HFFc6 (cell line): ENCODE measurements at regions not wholly inside any gene's neighbourhood (a gene's known extent, or its start where the extent isn't known, plus 50 kb on each side); places are given as distances from the start of the nearest gene placed in this dataset.

Experiments
- DNase-seq: peaks from one replicate; pipeline ENCODE4 v3.0.0-alpha.2; 2018
- H3K27ac Mint-ChIP-seq: 2 replicates; pipeline ENCODE4 v1.8.0; 2020; ENCODE audit warnings: mild to moderate bottlenecking, mixed read lengths
- H3K27me3 Mint-ChIP-seq: 2 replicates; pipeline ENCODE4 v1.8.0; 2021; ENCODE audit warnings: mild to moderate bottlenecking, moderate library complexity, mixed read lengths; ENCODE audit not compliant: insufficient read depth
- H3K36me3 Mint-ChIP-seq: 2 replicates; pipeline ENCODE4 v1.8.0; 2021; ENCODE audit warnings: low read depth, mixed read lengths
- H3K4me1 Mint-ChIP-seq: 2 replicates; pipeline ENCODE4 v1.8.0; 2020; ENCODE audit warnings: low read depth, mixed read lengths
- H3K4me3 Mint-ChIP-seq: 2 replicates; pipeline ENCODE4 v1.8.0; 2020; ENCODE audit warnings: mild to moderate bottlenecking, moderate library complexity, mixed read lengths
- H3K9me3 Mint-ChIP-seq: 2 replicates; pipeline ENCODE4 v1.8.0; 2020; ENCODE audit warnings: mild to moderate bottlenecking, mixed read lengths
- CTCF ChIP-seq: fragments of 200-600 bp; sonication (generic); IDR thresholded peaks from 2 replicates; pipeline ENCODE4 v1.5.0; 2021; ENCODE audit warnings: antibody characterized with exemption, mild to moderate bottlenecking

GRCh38 chr2:160901613-160902012 lies 258.6 kb upstream of the TANK start:
- Mint-ChIP-seq H3K27ac (no peak overlapping the region), H3K27me3 (no peaks in the 10 kb centered on the region), H3K9me3 (no peaks in the 10 kb centered on the region), H3K4me3 (no peak overlapping the region), H3K36me3 (no peaks in the 10 kb centered on the region), H3K4me1 (no peaks in the 10 kb centered on the region; the same call in 1 of the 2 replicates)
- no peak for TF ChIP-seq CTCF
- no peak for DNase-seq

- no peaks in the 10 kb centered on the region; the same call in 1 of the 2 replicates for H3K27me3 Mint-ChIP-seq
- H3K9me3 Mint-ChIP-seq = no peaks in the 10 kb centered on the region
- H3K27ac Mint-ChIP-seq = no peak overlapping the region
- TF ChIP-seq CTCF = no peak
- no peak overlapping the region for H3K4me3 Mint-ChIP-seq
- H3K36me3 Mint-ChIP-seq = no peaks in the 10 kb centered on the region
- DNase-seq = no peak
- peaks cover 32% of the 10 kb centered on the region for H3K4me1 Mint-ChIP-seq
Measured at GRCh38 chr2:160905862-160906261, 254.4 kb upstream of the TANK start.

- no peak for TF ChIP-seq CTCF
- Mint-ChIP-seq H3K4me3 (no peak overlapping the region), H3K36me3 (no peaks in the 10 kb centered on the region), H3K27me3 (no peaks in the 10 kb centered on the region; the same call in 1 of the 2 replicates), H3K4me1 (peaks cover 43% of the 10 kb centered on the region), H3K9me3 (no peaks in the 10 kb centered on the region), H3K27ac (no peak overlapping the region)
- DNase-seq = no peak
Measured at GRCh38 chr2:160906878-160907277, 253.3 kb upstream of the TANK start.

DNA sequence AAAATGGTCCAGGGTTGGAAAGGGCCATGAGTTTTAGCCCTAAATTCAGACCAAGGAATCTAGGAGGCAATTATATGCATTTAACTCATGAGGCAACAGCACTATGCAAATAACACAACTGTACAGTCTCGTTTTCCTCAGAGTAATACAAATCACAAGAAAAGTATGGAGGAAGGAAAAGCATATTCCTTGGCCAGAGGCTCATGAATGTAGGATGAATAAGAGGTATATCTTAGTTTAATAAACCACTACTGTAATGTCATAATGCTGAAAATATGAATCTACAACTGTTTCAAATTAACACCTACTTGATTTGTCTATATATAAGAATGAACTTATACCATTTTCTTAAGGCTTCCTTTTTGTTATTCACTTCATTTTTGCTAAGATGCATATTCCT lies 252.5 kb upstream of the TANK start:
- TF ChIP-seq CTCF = no peak
- Mint-ChIP-seq H3K27me3 (no peaks in the 10 kb centered on the region; the same call in 1 of the 2 replicates), H3K36me3 (no peaks in the 10 kb centered on the region), H3K27ac (no peak overlapping the region), H3K4me3 (no peak overlapping the region), H3K4me1 (peaks cover 51% of the 10 kb centered on the region), H3K9me3 (no peaks in the 10 kb centered on the region)
- DNase-seq = no peak

DNA sequence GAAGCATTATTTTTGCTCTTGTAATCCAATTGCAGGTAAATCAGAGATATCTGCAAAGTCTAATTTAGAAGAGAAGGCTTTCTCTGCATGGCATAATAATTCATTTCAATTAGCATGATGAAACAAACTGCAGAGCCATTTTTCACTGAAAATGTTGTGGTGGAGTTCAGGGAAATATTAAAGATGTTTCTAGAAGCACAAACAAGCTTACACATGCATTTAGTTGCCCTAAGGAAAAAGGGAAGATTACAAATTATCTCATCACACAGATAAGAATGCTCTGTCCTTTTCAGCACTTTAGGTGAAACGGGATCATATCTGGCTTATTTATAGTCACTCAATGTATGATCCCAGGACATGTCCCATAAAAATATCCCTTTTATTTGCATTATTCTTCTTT lies 252.1 kb upstream of the TANK start:
- DNase-seq = no peak
- no peak overlapping the region for H3K4me3 Mint-ChIP-seq
- H3K36me3 Mint-ChIP-seq = no peaks in the 10 kb centered on the region

More for the DNA sequence above, 252.1 kb upstream of the TANK start:
- Mint-ChIP-seq H3K9me3 (no peaks in the 10 kb centered on the region), H3K27ac (no peak overlapping the region), H3K27me3 (no peaks in the 10 kb centered on the region; the same call in 1 of the 2 replicates), H3K4me1 (peaks cover 53% of the 10 kb centered on the region)
- TF ChIP-seq CTCF = no peak
